SK-N-SH (cell line): ENCODE measurements at regions not wholly inside any gene's neighbourhood (a gene's known extent, or its start where the extent isn't known, plus 50 kb on each side); places are given as distances from the start of the nearest gene placed in this dataset.
A peak's percentile ranks its signal among the peaks of the same experiment; 100 is the strongest.
"Not testable (repeated sequence)": the region's sequence is repeated elsewhere in the genome, so short reads cannot be mapped to it uniquely, and the experiment has no call there.

ENCODE experiments used
- CTCF ChIA-PET: fragments of 300-600, 350-600 bp; formaldehyde crosslinking; extraction: SDS; loops from one replicate; lab custom pipeline; 2021; lab: Yijun Ruan, JAX
- POLR2A ChIA-PET: fragments of 350-600 bp; sonication (Branson Sonifier 250); formaldehyde crosslinking; extraction: SDS; loops from one replicate; lab custom pipeline; 2020; ENCODE audit warnings: antibody characterized with exemption, inconsistent platforms; lab: Yijun Ruan, JAX
- DNase-seq: peaks from one replicate; pipeline ENCODE4 v3.0.0; 2012
- H2AFZ ChIP-seq: fragments of 200-600 bp; sonication (generic); 2 replicates; pipeline ENCODE4 v1.8.1; 2016; ENCODE audit warnings: antibody characterized with exemption, mild to moderate bottlenecking, low read depth
- H3F3A ChIP-seq: fragments of 200-600 bp; sonication (generic); replicated peaks from 2 replicates; pipeline ENCODE3; 2016; ENCODE audit warnings: antibody characterized with exemption, mild to moderate bottlenecking; ENCODE audit not compliant: insufficient read depth
- H3K27ac ChIP-seq, 2 experiments: fragments of 200-500 bp in 1 of 2; fragments of 200-600 bp in 1 of 2; sonication (Bioruptor generic) in 1 of 2; sonication (generic), shearing (Covaris generic) in 1 of 2; 2 replicates each; pipeline versions ENCODE4 v1.5.1 to v1.6.1; 2014 to 2016; ENCODE audit warnings: low read depth in 2 of 2, inconsistent platforms in 1 of 2, low read length in 1 of 2, mild to moderate bottlenecking in 1 of 2, mixed read lengths in 1 of 2
- H3K27me3 ChIP-seq: fragments of 200-600 bp; sonication (generic), shearing (Covaris generic); 2 replicates; pipeline ENCODE4 v1.6.1; 2016; ENCODE audit warnings: mixed run types; ENCODE audit not compliant: insufficient read depth
- H3K36me3 ChIP-seq, 2 experiments: fragments of 200-500 bp in 1 of 2; fragments of 200-600 bp in 1 of 2; sonication (Bioruptor generic) in 1 of 2; sonication (generic) in 1 of 2; replicated peaks in 1 of 2; 2 replicates each; pipeline versions ENCODE3 to v1.5.1; 2014 to 2016; ENCODE audit warnings: low read length in 1 of 2, mild to moderate bottlenecking in 1 of 2; ENCODE audit not compliant: insufficient read depth in 2 of 2, control insufficient read depth in 1 of 2
- H3K4me1 ChIP-seq, 2 experiments: fragments of 200-500 bp in 1 of 2; fragments of 200-600 bp in 1 of 2; sonication (Bioruptor generic) in 1 of 2; sonication (generic), shearing (Covaris generic) in 1 of 2; 2 replicates each; pipeline versions ENCODE4 v1.5.1 to v1.6.1; 2014 to 2016; ENCODE audit warnings: low read depth in 1 of 2, low read length in 1 of 2, mixed run types in 1 of 2; ENCODE audit not compliant: insufficient read depth in 2 of 2, control insufficient read depth in 1 of 2
- H3K4me2 ChIP-seq: fragments of 200-600 bp; sonication (generic), shearing (Covaris generic); 2 replicates; pipeline ENCODE4 v1.6.1; 2017; ENCODE audit warnings: mixed run types
- H3K4me3 ChIP-seq, 2 experiments: fragments of 200-500 bp in 1 of 2; fragments of 200-600 bp in 1 of 2; sonication (Bioruptor generic) in 1 of 2; sonication (generic), shearing (Covaris generic) in 1 of 2; 2 replicates each; pipeline versions ENCODE4 v1.5.1 to v1.8.1; 2014 to 2016; ENCODE audit warnings: low read depth in 2 of 2, inconsistent platforms in 1 of 2, low read length in 1 of 2, mild to moderate bottlenecking in 1 of 2, mixed read lengths in 1 of 2, moderate library complexity in 1 of 2
- H3K79me2 ChIP-seq: fragments of 200-600 bp; sonication (generic); 2 replicates; pipeline ENCODE4 v1.8.1; 2017; ENCODE audit warnings: mild to moderate bottlenecking; ENCODE audit not compliant: insufficient read depth
- H3K9ac ChIP-seq: fragments of 200-600 bp; sonication (generic); 2 replicates; pipeline ENCODE4 v1.6.1; 2017; ENCODE audit warnings: mixed run types
- H3K9me2 ChIP-seq: fragments of 200-600 bp; sonication (generic); 2 replicates; pipeline ENCODE4 v1.6.1; 2017; ENCODE audit warnings: mixed run types
- H3K9me3 ChIP-seq: fragments of 200-600 bp; sonication (generic); 2 replicates; pipeline ENCODE4 v1.6.1; 2017; ENCODE audit warnings: mixed run types, mild to moderate bottlenecking, moderate library complexity
- H4K20me1 ChIP-seq: fragments of 200-600 bp; sonication (generic); 2 replicates; pipeline ENCODE4 v1.6.1; 2017; ENCODE audit warnings: mild to moderate bottlenecking, mixed run types; ENCODE audit not compliant: insufficient read depth
- ELF1 ChIP-seq: IDR thresholded peaks from 2 replicates; pipeline ENCODE4 v1.4.0; 2012
- EZH2phosphoT487 ChIP-seq: fragments of 200-600 bp; sonication (generic); IDR thresholded peaks from 2 replicates; pipeline ENCODE4 v1.6.1; 2017; ENCODE audit warnings: low read depth, mixed run types, mild to moderate bottlenecking, antibody characterized with exemption, moderate library complexity, borderline replicate concordance
- FOXM1 ChIP-seq: IDR thresholded peaks from 2 replicates; pipeline ENCODE4 v1.4.0; 2012; ENCODE audit warnings: low read depth, mild to moderate bottlenecking
- JUND ChIP-seq: IDR thresholded peaks from 2 replicates; pipeline ENCODE4 v1.4.0; 2012
- MXI1 ChIP-seq: IDR thresholded peaks from 2 replicates; pipeline ENCODE4 v1.6.1; 2012; ENCODE audit warnings: mild to moderate bottlenecking, low read depth, low read length, improper control_type of control experiment
- NRF1 ChIP-seq: IDR thresholded peaks from 2 replicates; pipeline ENCODE4 v1.6.1; 2012; ENCODE audit warnings: low read depth, mild to moderate bottlenecking, low read length
- PBX3 ChIP-seq: IDR thresholded peaks from 2 replicates; pipeline ENCODE4; 2012
- RCOR1 ChIP-seq: fragments of 150-350 bp; IDR thresholded peaks from 2 replicates; pipeline ENCODE4 v1.6.1; 2017; ENCODE audit warnings: antibody characterized with exemption, low read length
- RFX5 ChIP-seq: IDR thresholded peaks from 2 replicates; pipeline ENCODE4 v1.6.1; 2012; ENCODE audit warnings: mild to moderate bottlenecking, improper control_type of control experiment, low read length
- USF1 ChIP-seq: IDR thresholded peaks from 2 replicates; pipeline ENCODE4 v1.4.0; 2012; ENCODE audit warnings: low read depth, borderline replicate concordance
- WGBS: methylation state at CpG from one replicate; pipeline ENCODE4 v1.1.6; 2017; ENCODE audit warnings: low lambda C conversion rate; 5-methylcytosine and 5-hydroxymethylcytosine counted together
- TF ChIP-seq, protein P1 (sequence below): fragments of 200-600 bp; sonication (generic); IDR thresholded peaks from 2 replicates; pipeline ENCODE4 v1.6.1; 2017; ENCODE audit warnings: antibody characterized with exemption, mild to moderate bottlenecking, moderate library complexity

DNA sequence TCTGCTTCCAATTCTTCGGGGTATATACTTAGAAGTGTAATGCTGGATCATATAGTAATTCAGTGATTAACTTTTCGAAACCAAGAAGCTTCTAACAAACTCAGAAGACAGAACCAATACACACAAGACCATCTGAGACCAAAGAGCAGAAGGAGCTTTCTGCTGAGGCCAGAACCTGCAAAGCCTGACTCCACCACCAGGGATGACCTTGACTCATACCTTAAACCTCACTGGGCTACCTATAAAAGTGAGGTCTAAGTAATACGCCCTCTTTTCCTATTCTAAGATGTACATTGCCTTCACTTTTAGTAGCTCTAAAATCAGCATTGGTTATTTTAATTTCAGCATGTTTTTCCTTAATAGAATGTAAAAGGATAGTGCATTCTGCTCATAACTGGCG, 84.8 kb downstream of the FOXF2 start:
- H3K9me2 ChIP-seq = no peaks in the 10 kb centered on the region
- H3K4me2 ChIP-seq = no peak overlapping the region
- no peak overlapping the region for H3K4me3 ChIP-seq
- H3K27me3 ChIP-seq = peaks cover 24% of the 10 kb centered on the region; the same call in 1 of the 2 replicates
- H3K9ac ChIP-seq = no peak overlapping the region
- 11% methylated on average over 4 of the region's 4 CpGs for WGBS
- no peak for DNase-seq
- no peak overlapping the region for H3K27ac ChIP-seq
- no peaks in the 10 kb centered on the region for H3F3A ChIP-seq
- H3K79me2 ChIP-seq = no peaks in the 10 kb centered on the region
- TF ChIP-seq RFX5 (no peak), EZH2phosphoT487 (no peak), JUND (no peak)
- TF ChIP-seq, protein P1, sequence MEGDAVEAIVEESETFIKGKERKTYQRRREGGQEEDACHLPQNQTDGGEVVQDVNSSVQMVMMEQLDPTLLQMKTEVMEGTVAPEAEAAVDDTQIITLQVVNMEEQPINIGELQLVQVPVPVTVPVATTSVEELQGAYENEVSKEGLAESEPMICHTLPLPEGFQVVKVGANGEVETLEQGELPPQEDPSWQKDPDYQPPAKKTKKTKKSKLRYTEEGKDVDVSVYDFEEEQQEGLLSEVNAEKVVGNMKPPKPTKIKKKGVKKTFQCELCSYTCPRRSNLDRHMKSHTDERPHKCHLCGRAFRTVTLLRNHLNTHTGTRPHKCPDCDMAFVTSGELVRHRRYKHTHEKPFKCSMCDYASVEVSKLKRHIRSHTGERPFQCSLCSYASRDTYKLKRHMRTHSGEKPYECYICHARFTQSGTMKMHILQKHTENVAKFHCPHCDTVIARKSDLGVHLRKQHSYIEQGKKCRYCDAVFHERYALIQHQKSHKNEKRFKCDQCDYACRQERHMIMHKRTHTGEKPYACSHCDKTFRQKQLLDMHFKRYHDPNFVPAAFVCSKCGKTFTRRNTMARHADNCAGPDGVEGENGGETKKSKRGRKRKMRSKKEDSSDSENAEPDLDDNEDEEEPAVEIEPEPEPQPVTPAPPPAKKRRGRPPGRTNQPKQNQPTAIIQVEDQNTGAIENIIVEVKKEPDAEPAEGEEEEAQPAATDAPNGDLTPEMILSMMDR = peak; percentile 10; the same call in 1 of the 2 replicates
- no peak overlapping the region for H2AFZ ChIP-seq
- H3K36me3 ChIP-seq = no peaks in the 10 kb centered on the region
- H4K20me1 ChIP-seq = no peaks in the 10 kb centered on the region
- ChIA-PET POLR2A (no interaction called here), CTCF (no interaction called here)
- H3K9me3 ChIP-seq = no peaks in the 10 kb centered on the region
- no peaks in the 10 kb centered on the region for H3K4me1 ChIP-seq

DNA sequence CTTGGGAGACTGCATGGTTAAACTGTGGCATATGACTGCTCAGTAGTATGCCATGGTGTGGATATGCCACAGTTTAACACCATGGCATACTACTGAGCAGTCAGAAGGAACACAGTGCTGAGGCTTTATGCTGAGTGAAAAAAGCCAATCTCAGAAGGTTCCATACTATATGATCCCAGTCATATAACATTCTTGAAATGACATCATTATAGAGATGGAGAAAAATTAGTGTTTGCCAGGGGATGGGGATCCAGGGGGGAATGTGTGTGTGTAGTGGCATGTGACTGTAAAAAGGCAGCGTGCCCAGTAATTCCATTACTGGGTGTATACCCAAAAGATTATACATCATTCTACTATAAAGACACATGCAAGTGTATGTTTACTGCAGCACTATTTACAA, 85.8 kb downstream of the FOXF2 start:
- Histone ChIP-seq H3K9ac (no peak overlapping the region), H3K9me2 (no peaks in the 10 kb centered on the region), H3K4me3 (no peak overlapping the region), H3K4me2 (no peak overlapping the region), H3K27me3 (peaks cover 14% of the 10 kb centered on the region; the same call in 1 of the 2 replicates), H3K4me1 (no peaks in the 10 kb centered on the region), H3F3A (no peaks in the 10 kb centered on the region), H4K20me1 (no peaks in the 10 kb centered on the region), H3K9me3 (no peaks in the 10 kb centered on the region), H3K36me3 (no peaks in the 10 kb centered on the region), H2AFZ (no peak overlapping the region), H3K27ac (no peak overlapping the region), H3K79me2 (no peaks in the 10 kb centered on the region)
- TF ChIP-seq PBX3 (no peak), FOXM1 (no peak), USF1 (no peak)
- CTCF ChIA-PET = no interaction called here
- POLR2A ChIA-PET = no interaction called here
- no peak for DNase-seq
- WGBS = 0% methylated on average over 1 of the region's 1 CpG

GRCh38 chr6:1477432-1478090, 88.2 kb downstream of the FOXF2 start:
- TF ChIP-seq MXI1 (no peak), ELF1 (no peak), RCOR1 (no peak), RFX5 (no peak), NRF1 (no peak)
- TF ChIP-seq, all 33 proteins: peak for 0
- ChIA-PET POLR2A (no interaction called here), CTCF (no interaction called here)
- H3K27ac ChIP-seq = no peak overlapping the region
- H4K20me1 ChIP-seq = no peaks in the 10 kb centered on the region
- WGBS = 38% methylated on average over 11 of the region's 11 CpGs
- H3K79me2 ChIP-seq = no peaks in the 10 kb centered on the region
- no peak overlapping the region for H3K4me2 ChIP-seq
- DNase-seq = no peak
- no peaks in the 10 kb centered on the region for H3K36me3 ChIP-seq
- no peaks in the 10 kb centered on the region for H3F3A ChIP-seq
- H3K27me3 ChIP-seq = peaks cover 3% of the 10 kb centered on the region; the same call in 1 of the 2 replicates
- no peak overlapping the region for H3K9ac ChIP-seq
- H3K9me3 ChIP-seq = no peaks in the 10 kb centered on the region
- no peak overlapping the region for H3K4me3 ChIP-seq
- no peak overlapping the region for H2AFZ ChIP-seq
- H3K9me2 ChIP-seq = no peaks in the 10 kb centered on the region
- no peaks in the 10 kb centered on the region for H3K4me1 ChIP-seq

- H3F3A ChIP-seq, H3K79me2 ChIP-seq, H3K4me2 ChIP-seq, POLR2A ChIA-PET, H3K27ac ChIP-seq, H3K4me3 ChIP-seq, H3K9me2 ChIP-seq, H3K36me3 ChIP-seq, H3K9ac ChIP-seq, CTCF ChIA-PET, H3K27me3 ChIP-seq, H3K4me1 ChIP-seq, H2AFZ ChIP-seq, H4K20me1 ChIP-seq, DNase-seq, H3K9me3 ChIP-seq: not testable (repeated sequence)
- WGBS = 6% methylated on average over 4 of the region's 4 CpGs
These were observed 88.9 kb downstream of the FOXF2 start for GRCh38 chr6:1478163-1478826.
